ENCODE measurements at regions not wholly inside any gene's neighbourhood (a gene's known extent, or its start where the extent isn't known, plus 50 kb on each side); places are given as distances from the start of the nearest gene placed in this dataset.

DNA sequence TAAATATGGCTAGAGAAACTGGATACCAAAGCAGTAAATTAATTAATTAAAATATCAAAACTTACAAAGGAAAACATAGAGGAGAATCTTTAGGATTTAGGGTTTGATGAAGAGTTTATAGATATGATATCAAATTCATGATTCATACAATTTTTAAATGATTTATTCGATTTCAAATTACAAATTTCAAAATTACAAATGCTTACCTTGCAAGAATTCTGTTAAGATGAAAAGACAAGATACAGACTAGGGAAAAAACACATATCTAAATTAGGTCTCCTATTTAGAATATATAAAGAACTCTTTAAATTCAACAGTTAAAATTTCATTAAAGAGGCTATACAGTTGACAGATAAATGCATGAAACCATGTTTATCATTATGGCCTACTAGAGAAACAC is 930.7 kb downstream of the ZPLD1 start:
- Histone ChIP-seq H3K4me1 (replicated peaks in 1 of 4; ENCODE audit: control insufficient read depth in 3 of 4, insufficient read depth in 4 of 4, low read length in 3 of 4) (no peaks in the 10 kb centered on the region), H3K9ac (replicated peaks in 1 of 4; ENCODE audit: extremely low read depth in 1 of 4, low read depth in 3 of 4, low read length in 3 of 4) (no peak overlapping the region), H3K27ac (ENCODE audit: low read depth, low read length) (no peak overlapping the region), H3K23ac (ENCODE audit: insufficient read length) (no peak overlapping the region), H3K27me3 (replicated peaks in 1 of 4; ENCODE audit: control insufficient read depth in 3 of 4, extremely low read depth in 1 of 4, insufficient read depth in 3 of 4, low read length in 3 of 4) (no peaks in the 10 kb centered on the region), H3K36me3 (ENCODE audit: control insufficient read depth in 2 of 4, insufficient read depth in 4 of 4, low read length in 3 of 4) (no peaks in the 10 kb centered on the region), H2BK5ac (ENCODE audit: low read depth, low read length) (no peak overlapping the region), H2AK5ac (ENCODE audit: low read depth, low read length) (no peak overlapping the region), H2BK12ac (ENCODE audit: low read depth, low read length) (no peak overlapping the region), H4K91ac (replicated peaks; ENCODE audit: insufficient read length, low read length) (no peak overlapping the region), H4K5ac (ENCODE audit: insufficient read length, low read depth, low read length) (no peak overlapping the region), H2BK120ac (replicated peaks; ENCODE audit: low read depth, low read length) (no peak overlapping the region), H2BK20ac (ENCODE audit: low read length) (no peak overlapping the region), H3K18ac (ENCODE audit: extremely low read depth, low read length) (no peak overlapping the region), H4K20me1 (replicated peaks in 1 of 2; ENCODE audit: control insufficient read depth in 1 of 2, insufficient read depth in 2 of 2, low read length in 2 of 2) (no peaks in the 10 kb centered on the region), H3K14ac (ENCODE audit: insufficient read length) (no peak overlapping the region), H2BK15ac (ENCODE audit: low read length) (no peak overlapping the region), H4K8ac (ENCODE audit: extremely low read depth, insufficient read depth, low read length) (no peak overlapping the region), H3K4ac (replicated peaks; ENCODE audit: insufficient read length, low read depth, low read length) (no peak overlapping the region), H3K9me3 (ENCODE audit: insufficient read depth in 2 of 2, low read depth in 1 of 2, low read length in 1 of 2) (no peaks in the 10 kb centered on the region), H2AFZ (ENCODE audit: low read length) (no peak overlapping the region), H3K56ac (replicated peaks; ENCODE audit: insufficient read length, low read depth, low read length) (no peak overlapping the region), H3K4me2 (ENCODE audit: insufficient read depth in 1 of 2, low read depth in 2 of 2, low read length in 2 of 2) (no peak overlapping the region), H3K4me3 (ENCODE audit: extremely low read depth in 1 of 4, insufficient read depth in 2 of 4, low read depth in 3 of 4, low read length in 4 of 4) (no peak overlapping the region), H3K23me2 (ENCODE audit: low read depth, low read length) (no peaks in the 10 kb centered on the region), H3K79me1 (ENCODE audit: low read depth, low read length) (no peaks in the 10 kb centered on the region), H3K79me2 (ENCODE audit: control insufficient read depth in 1 of 2, insufficient read depth in 2 of 2, low read length in 2 of 2) (no peaks in the 10 kb centered on the region)
- FAIRE-seq = no peak
- CTCF ChIA-PET (ENCODE audit: partially characterized antibody) = no interaction called here
- no peak for DNase-seq (ENCODE audit: low read depth in 1 of 2, low spot score in 2 of 2)
- whole genome bisulfite sequencing, 2 experiments (ENCODE audit: extremely low coverage in 1 of 2, insufficient coverage in 1 of 2, insufficient read length in 1 of 2, insufficient replicate concordance in 2 of 2, low coverage in 1 of 2, low lambda C conversion rate in 2 of 2, missing lambda C conversion rate in 1 of 2) = 79% methylated on average over 1 of the region's 1 CpG; no CpG with 5 or more reads in 1 of the 2 experiments
- POLR2A ChIA-PET (ENCODE audit: partially characterized antibody) = no interaction called here
- TF ChIP-seq KDM5A (IDR thresholded peaks at IDR 0.05; ENCODE audit: low read length) = no peak
- no peak for TF ChIP-seq SRF (IDR thresholded peaks at IDR 0.05; ENCODE audit: low read depth, low read length)
- TF ChIP-seq BRCA1 (IDR thresholded peaks at IDR 0.05; ENCODE audit: low read depth, low read length) = no peak
- TF ChIP-seq CBX8 (IDR thresholded peaks at IDR 0.05; ENCODE audit: borderline replicate concordance, low read depth, low read length) = no peak
- no peak for TF ChIP-seq CHD2 (IDR thresholded peaks at IDR 0.05; ENCODE audit: low read length)
- no peak for TF ChIP-seq RFX5 (IDR thresholded peaks at IDR 0.05; ENCODE audit: borderline replicate concordance, low read depth, low read length)
- TF ChIP-seq NANOG (IDR thresholded peaks at IDR 0.05; ENCODE audit: insufficient read depth, low read depth, low read length, poor library complexity, severe bottlenecking) = no peak
- TF ChIP-seq JUND (IDR thresholded peaks at IDR 0.05; ENCODE audit: low read length) = no peak
- no peak for TF ChIP-seq GABPA (IDR thresholded peaks at IDR 0.05; ENCODE audit: borderline replicate concordance, insufficient read depth, low read length)
- no peak for TF ChIP-seq SIRT6 (IDR thresholded peaks at IDR 0.05; ENCODE audit: low read length)
- TF ChIP-seq SAP30 (IDR thresholded peaks at IDR 0.05; ENCODE audit: insufficient read depth, insufficient replicate concordance, low read length) = no peak
- no peak for TF ChIP-seq SP1 (IDR thresholded peaks at IDR 0.05; ENCODE audit: low read depth, low read length)
- TF ChIP-seq CBX5 (IDR thresholded peaks at IDR 0.05; ENCODE audit: low read depth, low read length) = no peak
- TF ChIP-seq RXRA (IDR thresholded peaks at IDR 0.05; ENCODE audit: insufficient read depth, low read depth, low read length) = no peak
- TF ChIP-seq SIN3A (conservative IDR thresholded peaks at IDR 0.05 in 1 of 2, IDR thresholded peaks at IDR 0.05 in 1 of 2; ENCODE audit: low read depth in 1 of 2, low read length in 2 of 2) = no peak
- no peak for TF ChIP-seq GTF2F1 (IDR thresholded peaks at IDR 0.05; ENCODE audit: borderline replicate concordance, low read depth, low read length)
